Nephron (organoid): ENCODE measurements at regions not wholly inside any gene's neighbourhood (a gene's known extent, or its start where the extent isn't known, plus 50 kb on each side); places are given as distances from the start of the nearest gene placed in this dataset.

ENCODE experiments used
- H3K27ac Mint-ChIP-seq, 3 experiments: 2 replicates each; pipeline ENCODE4 v1.8.0; 2020; ENCODE audit warnings: mixed read lengths in 3 of 3, mild to moderate bottlenecking in 2 of 3, moderate library complexity in 1 of 3
- H3K27me3 Mint-ChIP-seq: 2 replicates; pipeline ENCODE4 v1.8.0; 2021; ENCODE audit warnings: low read depth, mild to moderate bottlenecking, moderate library complexity, mixed read lengths
- H3K36me3 Mint-ChIP-seq: 2 replicates; pipeline ENCODE4 v1.8.0; 2020; ENCODE audit warnings: low read depth, mixed read lengths
- H3K4me1 Mint-ChIP-seq: 2 replicates; pipeline ENCODE4 v1.8.0; 2020; ENCODE audit warnings: mixed read lengths
- H3K4me3 Mint-ChIP-seq, 3 experiments: 2 replicates each; pipeline ENCODE4 v1.8.0; 2020; ENCODE audit warnings: mild to moderate bottlenecking in 3 of 3, mixed read lengths in 3 of 3, moderate library complexity in 2 of 3
- H3K9me3 Mint-ChIP-seq: 2 replicates; pipeline ENCODE4 v1.8.0; 2020; ENCODE audit warnings: mixed read lengths
- TF ChIP-seq, protein P1 (sequence below), 3 experiments: fragments of 200-600 bp; sonication (generic); IDR thresholded peaks; one replicate each; pipeline ENCODE4 v1.5.0; 2021; ENCODE audit warnings: antibody characterized with exemption in 3 of 3; ENCODE audit not compliant: unreplicated experiment in 3 of 3

- no peak overlapping the region for H3K27ac Mint-ChIP-seq
- no peaks in the 10 kb centered on the region for H3K27me3 Mint-ChIP-seq
- TF ChIP-seq, protein P1, sequence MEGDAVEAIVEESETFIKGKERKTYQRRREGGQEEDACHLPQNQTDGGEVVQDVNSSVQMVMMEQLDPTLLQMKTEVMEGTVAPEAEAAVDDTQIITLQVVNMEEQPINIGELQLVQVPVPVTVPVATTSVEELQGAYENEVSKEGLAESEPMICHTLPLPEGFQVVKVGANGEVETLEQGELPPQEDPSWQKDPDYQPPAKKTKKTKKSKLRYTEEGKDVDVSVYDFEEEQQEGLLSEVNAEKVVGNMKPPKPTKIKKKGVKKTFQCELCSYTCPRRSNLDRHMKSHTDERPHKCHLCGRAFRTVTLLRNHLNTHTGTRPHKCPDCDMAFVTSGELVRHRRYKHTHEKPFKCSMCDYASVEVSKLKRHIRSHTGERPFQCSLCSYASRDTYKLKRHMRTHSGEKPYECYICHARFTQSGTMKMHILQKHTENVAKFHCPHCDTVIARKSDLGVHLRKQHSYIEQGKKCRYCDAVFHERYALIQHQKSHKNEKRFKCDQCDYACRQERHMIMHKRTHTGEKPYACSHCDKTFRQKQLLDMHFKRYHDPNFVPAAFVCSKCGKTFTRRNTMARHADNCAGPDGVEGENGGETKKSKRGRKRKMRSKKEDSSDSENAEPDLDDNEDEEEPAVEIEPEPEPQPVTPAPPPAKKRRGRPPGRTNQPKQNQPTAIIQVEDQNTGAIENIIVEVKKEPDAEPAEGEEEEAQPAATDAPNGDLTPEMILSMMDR (IDR thresholded peaks at IDR 0.05; ENCODE audit: unreplicated experiment in 3 of 3): no peak
- H3K4me3 Mint-ChIP-seq: no peak overlapping the region
- no peaks in the 10 kb centered on the region for H3K36me3 Mint-ChIP-seq
- no peaks in the 10 kb centered on the region for H3K9me3 Mint-ChIP-seq
- no peaks in the 10 kb centered on the region for H3K4me1 Mint-ChIP-seq
Observed at GRCh38 chr7:130966246-130967009, 232.4 kb upstream of the KLF14 start.

DNA sequence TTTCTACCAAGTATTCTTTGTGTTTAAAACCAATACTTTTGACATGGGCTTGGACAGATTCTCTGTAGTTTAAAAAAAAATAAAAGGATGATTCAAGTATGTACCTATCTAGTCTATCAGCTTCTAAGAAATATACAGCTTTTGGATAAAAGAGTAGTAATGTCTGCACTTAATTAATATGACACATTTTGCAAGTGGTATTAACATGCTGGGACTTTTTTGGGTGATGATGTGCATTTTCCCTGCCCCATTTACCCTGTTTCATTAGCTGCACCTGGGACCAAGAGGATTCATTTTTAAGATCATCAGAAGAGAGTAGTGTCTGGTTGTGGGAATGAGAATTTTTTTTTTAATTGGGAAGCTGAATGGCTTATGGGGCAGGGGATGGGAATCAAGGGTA lies 236.2 kb upstream of the KLF14 start:
- Mint-ChIP-seq H3K27me3 (no peaks in the 10 kb centered on the region), H3K4me3 (no peak overlapping the region), H3K9me3 (peaks cover 7% of the 10 kb centered on the region), H3K4me1 (no peaks in the 10 kb centered on the region), H3K36me3 (peaks cover 8% of the 10 kb centered on the region), H3K27ac (no peak overlapping the region)
- TF ChIP-seq, protein P1 (IDR thresholded peaks at IDR 0.05; ENCODE audit: unreplicated experiment in 3 of 3): no peak

GRCh38 chr7:130970696-130971095 lies 236.7 kb upstream of the KLF14 start:
- TF ChIP-seq, protein P1 (IDR thresholded peaks at IDR 0.05; ENCODE audit: unreplicated experiment in 3 of 3): no peak
- H3K9me3 Mint-ChIP-seq: peaks cover 8% of the 10 kb centered on the region
- no peaks in the 10 kb centered on the region for H3K27me3 Mint-ChIP-seq
- no peak overlapping the region for H3K4me3 Mint-ChIP-seq
- H3K27ac Mint-ChIP-seq: no peak overlapping the region
- no peaks in the 10 kb centered on the region for H3K4me1 Mint-ChIP-seq
- peaks cover 9% of the 10 kb centered on the region for H3K36me3 Mint-ChIP-seq

GRCh38 chr7:130971297-130971696 lies 237.3 kb upstream of the KLF14 start:
- Mint-ChIP-seq H3K4me1 (no peaks in the 10 kb centered on the region), H3K4me3 (no peak overlapping the region), H3K9me3 (peaks cover 10% of the 10 kb centered on the region), H3K27me3 (no peaks in the 10 kb centered on the region), H3K36me3 (peaks cover 11% of the 10 kb centered on the region), H3K27ac (no peak overlapping the region)
- TF ChIP-seq, protein P1 (IDR thresholded peaks at IDR 0.05; ENCODE audit: unreplicated experiment in 3 of 3): no peak

- Mint-ChIP-seq H3K4me3 (no peak overlapping the region), H3K9me3 (peaks cover 10% of the 10 kb centered on the region), H3K4me1 (no peaks in the 10 kb centered on the region), H3K36me3 (peaks cover 11% of the 10 kb centered on the region), H3K27ac (no peak overlapping the region), H3K27me3 (no peaks in the 10 kb centered on the region)
- TF ChIP-seq, protein P1 (IDR thresholded peaks at IDR 0.05; ENCODE audit: unreplicated experiment in 3 of 3): no peak
Observed at GRCh38 chr7:130972201-130972600, 238.2 kb upstream of the KLF14 start.

DNA sequence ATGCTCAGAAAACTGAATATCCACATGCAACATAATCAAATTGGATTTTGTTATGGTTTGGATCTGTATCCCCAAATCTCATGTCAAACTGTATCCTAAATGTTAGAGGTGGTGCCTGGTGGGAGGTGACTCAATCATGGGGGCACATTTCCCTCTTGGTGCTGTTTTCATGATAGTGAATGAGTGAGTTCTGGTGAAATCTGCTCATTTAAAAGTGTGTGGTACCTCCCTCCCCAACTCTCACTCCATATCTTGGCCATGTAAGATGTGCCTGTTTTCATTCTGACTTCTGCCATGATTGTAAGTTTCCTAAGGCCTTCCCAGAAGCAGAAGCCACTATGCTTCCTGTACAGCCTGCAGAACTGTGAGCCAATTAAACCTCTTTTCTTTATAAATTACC lies 239.6 kb upstream of the KLF14 start:
- Mint-ChIP-seq H3K4me3 (no peak overlapping the region), H3K36me3 (peaks cover 11% of the 10 kb centered on the region), H3K9me3 (peaks cover 10% of the 10 kb centered on the region), H3K27me3 (no peaks in the 10 kb centered on the region), H3K4me1 (no peaks in the 10 kb centered on the region), H3K27ac (no peak overlapping the region)
- TF ChIP-seq, protein P1 (IDR thresholded peaks at IDR 0.05; ENCODE audit: unreplicated experiment in 3 of 3): no peak
